ENCODE measurements at regions not wholly inside any gene's neighbourhood (a gene's known extent, or its start where the extent isn't known, plus 50 kb on each side); places are given as distances from the start of the nearest gene placed in this dataset.
"Not testable (repeated sequence)": the region's sequence is repeated elsewhere in the genome, so short reads cannot be mapped to it uniquely, and the experiment has no call there.

- DNase-seq = no peak
These were observed 777.2 kb upstream of the TMEFF2 start for GRCh38 chr2:192971981-192972380.

- DNase-seq = no peak
These were observed 774.3 kb upstream of the TMEFF2 start for GRCh38 chr2:192969055-192969454.

DNA sequence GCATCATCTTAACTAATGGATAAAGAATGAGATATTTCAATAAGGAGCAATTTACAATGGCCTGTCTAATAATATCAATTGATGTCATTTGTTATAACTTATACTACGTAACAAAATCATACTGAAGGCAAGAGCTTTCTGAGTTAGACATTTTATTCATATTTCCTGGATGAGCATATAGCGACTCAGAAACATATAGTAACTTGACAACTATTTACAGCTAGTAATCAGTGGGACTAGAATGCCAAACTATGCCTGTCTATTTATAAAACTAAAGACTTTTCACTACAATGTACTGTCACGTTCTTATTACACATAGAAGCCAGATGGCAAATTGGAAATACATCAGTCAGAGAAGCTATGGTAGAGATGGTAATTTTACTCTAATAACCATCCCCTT lies 766.2 kb upstream of the TMEFF2 start:
- DNase-seq = no peak

- not testable (repeated sequence) for DNase-seq
These were observed 763.9 kb upstream of the TMEFF2 start for GRCh38 chr2:192958615-192959014.

- DNase-seq = no peak
These were observed 762.7 kb upstream of the TMEFF2 start for GRCh38 chr2:192957425-192957824.

DNA sequence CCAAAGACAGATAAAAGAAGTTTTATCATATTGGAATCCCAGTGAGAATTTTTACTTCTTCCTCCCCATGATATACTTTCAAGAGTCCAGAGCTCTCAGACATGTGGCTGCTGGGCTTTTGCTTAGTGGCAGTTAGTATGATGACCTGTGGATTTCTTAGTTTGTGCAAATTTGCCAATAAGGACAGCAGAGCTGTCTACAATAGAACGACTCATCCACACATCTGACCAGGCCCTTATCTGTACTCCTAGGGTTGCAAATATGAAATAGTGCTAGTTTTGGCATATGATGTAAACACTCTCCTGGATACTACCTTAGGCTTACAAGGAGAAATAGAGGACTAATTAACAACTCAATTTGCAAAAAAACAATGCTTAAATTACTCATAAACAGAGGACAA lies 758.4 kb upstream of the TMEFF2 start:
- no peak for DNase-seq

- DNase-seq = no peak
These were observed 757.5 kb upstream of the TMEFF2 start for GRCh38 chr2:192952245-192952644.

GRCh38 chr2:192948316-192948715 lies 753.6 kb upstream of the TMEFF2 start:
- DNase-seq = no peak

- no peak for DNase-seq
These were observed 752.6 kb upstream of the TMEFF2 start for GRCh38 chr2:192947352-192947751.

- DNase-seq = no peak
These were observed 746.0 kb upstream of the TMEFF2 start for GRCh38 chr2:192940767-192941166.

- DNase-seq = no peak
These were observed 737.6 kb upstream of the TMEFF2 start for GRCh38 chr2:192932376-192932775.

- DNase-seq = not testable (repeated sequence)
These were observed 726.9 kb upstream of the TMEFF2 start for GRCh38 chr2:192921631-192922030.

GRCh38 chr2:192901446-192901845 lies 706.7 kb upstream of the TMEFF2 start:
- DNase-seq = no peak

DNA sequence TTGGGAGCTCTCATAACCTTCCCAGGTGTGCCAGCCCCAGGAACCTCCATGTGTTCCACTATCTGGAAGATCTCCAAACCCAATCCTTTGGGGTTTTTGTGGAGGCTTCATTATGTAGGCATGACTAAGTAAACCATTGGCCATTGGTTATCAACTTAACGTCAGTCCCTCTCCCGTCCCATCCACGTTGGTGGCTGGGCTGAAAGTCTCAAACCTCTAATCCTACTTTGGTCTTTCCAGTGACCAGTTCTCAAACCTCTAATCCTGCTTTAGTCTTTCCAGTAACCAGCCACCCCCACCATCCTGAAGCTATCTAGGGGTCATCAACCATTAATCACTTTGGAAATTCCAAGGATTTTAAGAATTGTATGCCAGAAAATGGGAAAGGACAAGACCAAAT lies 704.7 kb upstream of the TMEFF2 start:
- DNase-seq = no peak

DNA sequence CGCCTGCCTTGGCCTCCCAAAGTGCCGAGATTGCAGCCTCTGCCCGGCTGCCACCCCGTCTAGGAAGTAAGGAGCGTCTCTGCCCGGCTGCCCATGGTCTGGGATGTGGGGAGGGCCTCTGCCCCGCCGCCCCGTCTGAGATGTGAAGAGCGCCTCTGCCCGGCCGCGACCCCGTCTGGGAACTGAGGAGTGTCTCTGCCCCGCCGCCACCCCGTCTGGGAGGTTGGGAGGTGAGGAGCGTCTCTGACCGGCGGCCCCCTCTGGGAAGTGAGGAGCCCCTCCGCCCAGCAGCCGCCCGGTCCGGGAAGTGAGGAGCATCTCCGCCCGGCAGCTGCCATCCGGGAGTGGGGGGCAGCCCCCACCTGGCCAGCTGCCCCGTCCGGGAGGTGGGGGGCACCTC lies 699.2 kb upstream of the TMEFF2 start:
- DNase-seq = not testable (repeated sequence)

- DNase-seq = no peak
These were observed 693.4 kb upstream of the TMEFF2 start for GRCh38 chr2:192888109-192888508.

DNA sequence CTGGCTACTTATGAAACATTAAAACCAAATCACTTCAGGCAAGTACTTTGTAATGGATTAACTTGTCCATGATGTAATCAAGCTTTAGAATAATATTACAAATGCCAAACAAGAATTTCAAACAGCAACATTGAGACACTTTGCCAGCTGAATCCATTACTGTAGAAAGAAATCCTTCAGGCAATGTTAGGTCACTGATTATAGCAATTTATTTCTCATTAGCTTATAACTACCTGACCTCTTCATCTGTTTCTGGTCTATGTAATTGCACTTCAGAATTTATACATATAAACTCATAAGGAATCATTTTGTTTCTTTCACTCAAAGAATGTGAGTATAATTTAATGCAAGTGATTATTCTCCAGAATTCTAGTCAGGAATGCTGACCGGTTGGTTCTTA lies 692.6 kb upstream of the TMEFF2 start:
- DNase-seq = no peak

- DNase-seq = no peak
These were observed 691.9 kb upstream of the TMEFF2 start for GRCh38 chr2:192886636-192887035.

DNA sequence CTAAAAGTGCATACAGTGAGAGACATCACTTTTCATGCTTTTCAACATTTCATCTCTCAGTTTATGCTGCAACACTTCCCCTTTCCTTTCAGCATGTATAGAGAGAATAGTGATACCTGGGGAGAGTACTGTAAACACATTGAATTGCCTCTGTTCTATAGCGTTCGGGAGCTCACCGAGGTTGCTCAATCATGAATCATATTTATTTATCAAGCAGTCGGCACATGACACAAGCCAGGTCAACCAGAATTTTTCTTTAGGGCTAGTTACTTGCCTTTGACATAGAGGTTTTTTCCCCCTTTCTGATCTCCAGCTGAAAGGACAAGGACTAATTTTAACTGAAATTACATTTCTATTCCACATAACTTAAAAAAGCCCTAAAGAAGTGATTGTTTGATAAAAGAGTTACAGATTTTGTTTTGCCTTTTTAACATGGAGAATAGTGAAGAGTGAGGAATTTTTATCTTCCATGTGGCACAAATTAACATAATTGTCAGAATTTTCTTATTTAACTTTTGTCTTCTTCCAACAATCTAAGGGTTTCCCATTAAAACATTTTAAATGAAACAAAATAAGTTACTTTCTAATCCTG lies 690.9 kb upstream of the TMEFF2 start:
- no peak for DNase-seq

- DNase-seq = no peak
These were observed 682.4 kb upstream of the TMEFF2 start for GRCh38 chr2:192877159-192877558.

GRCh38 chr2:192876698-192877097 lies 682.0 kb upstream of the TMEFF2 start:
- DNase-seq = no peak

GRCh38 chr2:192854706-192855105 lies 660.0 kb upstream of the TMEFF2 start:
- no peak for DNase-seq

DNA sequence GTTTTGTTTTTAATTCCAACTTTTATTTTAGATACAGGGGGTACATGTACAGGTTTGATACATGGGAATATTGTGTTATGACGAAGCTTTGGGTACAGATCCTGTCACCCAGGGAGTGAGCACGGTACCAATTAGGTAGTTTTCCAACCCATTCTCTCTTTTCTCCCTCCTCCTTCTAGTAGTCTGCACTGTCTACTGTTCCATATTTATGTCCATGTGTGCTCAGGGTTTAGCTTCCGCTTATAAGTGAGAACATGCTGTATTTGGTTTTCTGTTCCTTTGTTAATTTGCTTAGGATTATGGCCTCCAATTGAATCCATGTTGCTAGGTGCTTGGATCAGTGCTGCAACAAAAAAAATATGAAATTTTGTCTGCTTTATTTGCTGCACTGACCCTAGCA lies 659.3 kb upstream of the TMEFF2 start:
- no peak for DNase-seq

- DNase-seq = no peak
These were observed 634.2 kb upstream of the TMEFF2 start for GRCh38 chr2:192828947-192829346.

DNA sequence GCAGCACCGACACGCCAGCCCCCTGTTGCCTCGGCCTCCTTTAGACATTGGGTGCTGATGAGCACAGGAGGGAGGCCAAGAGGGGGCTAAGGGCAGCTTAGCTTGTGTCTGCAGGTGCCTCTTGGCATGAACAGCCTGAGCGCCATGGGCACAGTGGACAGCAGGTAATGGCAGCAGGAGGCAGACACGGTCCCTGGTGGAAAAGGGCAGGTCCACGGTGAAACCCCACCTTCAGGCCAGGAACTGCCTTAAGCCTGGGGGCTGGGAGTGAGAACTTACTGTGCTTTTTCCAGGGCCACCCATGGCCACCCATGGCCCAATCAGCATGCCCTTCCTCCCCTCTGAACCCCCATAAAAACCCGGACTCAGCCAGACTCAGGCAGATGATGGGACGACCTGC lies 633.4 kb upstream of the TMEFF2 start:
- DNase-seq = no peak

DNA sequence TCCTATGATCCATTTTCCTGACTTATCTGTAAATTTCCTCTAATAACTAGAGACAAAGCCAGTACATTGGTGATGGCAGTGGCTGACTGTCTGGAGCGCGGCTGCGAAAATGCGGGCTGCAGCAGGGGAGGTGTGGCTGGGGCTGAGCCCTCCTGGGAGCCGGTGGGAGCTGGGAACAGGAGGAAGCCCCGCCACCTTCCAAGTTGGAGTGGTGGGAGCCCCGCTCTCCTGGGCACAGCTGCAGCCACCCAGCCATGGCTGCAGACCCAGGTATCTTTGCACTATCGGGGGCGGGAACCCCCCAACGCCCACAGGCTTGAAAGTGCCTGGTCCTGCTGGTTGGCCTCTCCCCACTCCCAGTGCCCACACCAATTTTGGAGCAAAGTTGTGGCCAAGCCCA lies 633.0 kb upstream of the TMEFF2 start:
- DNase-seq = no peak
